Amniotic epithelial cell (primary cell): ENCODE measurements at regions not wholly inside any gene's neighbourhood (a gene's known extent, or its start where the extent isn't known, plus 50 kb on each side); places are given as distances from the start of the nearest gene placed in this dataset.

Experiments
- DNase-seq: peaks from one replicate; pipeline ENCODE4 v3.0.0-alpha.2; 2010; ENCODE audit warnings: low read depth

- peak; percentile 15 for DNase-seq
Observed at GRCh38 chr9:73773896-73774295, 622.2 kb downstream of the ANXA1 start.

- DNase-seq = peak; percentile 20
Observed at GRCh38 chr9:73775757-73776156, 624.1 kb downstream of the ANXA1 start.

- DNase-seq = peak; percentile 99
Observed at GRCh38 chr9:73780916-73781315, 629.3 kb downstream of the ANXA1 start.

- DNase-seq = peak; percentile 88
Observed at GRCh38 chr9:73782166-73782565, 630.5 kb downstream of the ANXA1 start.

- no peak for DNase-seq
Observed at GRCh38 chr9:73799446-73799845, 647.8 kb downstream of the ANXA1 start.

- peak; percentile 96 for DNase-seq
Observed at GRCh38 chr9:73805111-73805510, 653.4 kb downstream of the ANXA1 start.

GRCh38 chr9:73805853-73806458 lies 654.3 kb downstream of the ANXA1 start:
- DNase-seq = no peak

- DNase-seq = peak; percentile 73
Observed at GRCh38 chr9:73806876-73807275, 655.2 kb downstream of the ANXA1 start.

GRCh38 chr9:73807952-73808351 lies 656.3 kb downstream of the ANXA1 start:
- DNase-seq = peak; percentile 92

GRCh38 chr9:73810585-73811215 lies 659.0 kb downstream of the ANXA1 start:
- peak; percentile 98 for DNase-seq

- DNase-seq = peak; percentile 52
Observed at GRCh38 chr9:73813546-73813945, 661.9 kb downstream of the ANXA1 start.

- no peak for DNase-seq
Observed at GRCh38 chr9:73816905-73817304, 665.2 kb downstream of the ANXA1 start.

- peak; percentile 54 for DNase-seq
Observed at GRCh38 chr9:73824671-73825070, 672.5 kb upstream of the RORB start.

GRCh38 chr9:73838871-73839270 lies 658.3 kb upstream of the RORB start:
- no peak for DNase-seq

- no peak for DNase-seq
Observed at GRCh38 chr9:73839471-73839870, 657.7 kb upstream of the RORB start.

GRCh38 chr9:73841018-73841417 lies 656.1 kb upstream of the RORB start:
- DNase-seq = no peak

GRCh38 chr9:73844135-73844534 lies 653.0 kb upstream of the RORB start:
- DNase-seq = no peak

- no peak for DNase-seq
Observed at GRCh38 chr9:73845539-73845938, 651.6 kb upstream of the RORB start.

- no peak for DNase-seq
Observed at GRCh38 chr9:73845954-73846690, 651.0 kb upstream of the RORB start.

- no peak for DNase-seq
Observed at GRCh38 chr9:73847536-73847935, 649.6 kb upstream of the RORB start.

- DNase-seq = no peak
Observed at GRCh38 chr9:73853549-73853948, 643.6 kb upstream of the RORB start.

- no peak for DNase-seq
Observed at GRCh38 chr9:73855206-73855605, 641.9 kb upstream of the RORB start.

- peak; percentile 25 for DNase-seq
Observed at GRCh38 chr9:73863924-73864323, 633.2 kb upstream of the RORB start.
